ENCODE measurements at regions not wholly inside any gene's neighbourhood (a gene's known extent, or its start where the extent isn't known, plus 50 kb on each side); places are given as distances from the start of the nearest gene placed in this dataset.
A peak's percentile ranks its signal among the peaks of the same experiment; 100 is the strongest.

GRCh38 chr9:13896047-13896446 lies 417.9 kb downstream of the NFIB start:
- DNase-seq, result no peak

DNA sequence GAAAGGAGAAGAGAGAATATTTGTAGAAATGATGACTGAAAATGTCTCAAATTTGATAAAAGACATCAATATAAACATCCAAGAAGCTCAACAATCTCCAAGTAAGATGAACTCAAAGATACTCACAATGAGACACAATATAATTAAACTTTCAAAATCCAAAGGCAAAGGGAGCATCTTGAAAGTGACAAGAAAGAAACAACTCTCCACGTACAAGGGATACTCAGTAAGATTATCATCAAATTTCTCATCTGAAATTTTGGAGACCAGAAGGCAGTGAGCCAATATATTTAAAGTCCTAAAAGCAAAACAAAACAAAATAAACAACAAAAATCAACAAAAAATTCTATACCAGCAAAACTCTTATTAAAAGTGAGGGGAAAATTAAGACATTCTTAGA lies 428.7 kb downstream of the NFIB start:
- DNase-seq, result no peak

GRCh38 chr9:13879981-13880380 lies 434.0 kb downstream of the NFIB start:
- no peak for DNase-seq

GRCh38 chr9:13879011-13879410 lies 434.9 kb downstream of the NFIB start:
- DNase-seq, result no peak

DNA sequence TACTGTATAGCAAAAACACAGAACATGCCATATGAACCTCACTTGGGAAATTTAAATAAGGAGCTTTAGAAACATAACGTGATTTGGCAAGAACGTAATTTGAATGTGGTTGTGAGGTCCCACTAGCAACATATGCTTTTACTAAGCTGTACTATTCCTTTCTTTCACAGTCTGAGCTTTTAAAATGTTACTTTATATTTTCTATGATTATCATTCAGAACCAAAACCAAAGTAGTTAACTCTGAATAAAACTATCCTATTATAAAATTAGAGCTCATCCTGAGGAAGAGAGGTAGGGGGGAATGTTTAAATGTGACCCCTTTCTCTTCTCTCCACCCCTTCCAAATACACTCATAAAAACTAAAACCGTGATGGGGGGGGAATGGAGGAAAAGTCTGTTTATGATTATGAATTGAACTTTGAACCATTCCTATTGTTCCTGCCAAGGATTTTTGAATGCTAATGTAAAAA lies 435.7 kb downstream of the NFIB start:
- DNase-seq, result no peak

DNA sequence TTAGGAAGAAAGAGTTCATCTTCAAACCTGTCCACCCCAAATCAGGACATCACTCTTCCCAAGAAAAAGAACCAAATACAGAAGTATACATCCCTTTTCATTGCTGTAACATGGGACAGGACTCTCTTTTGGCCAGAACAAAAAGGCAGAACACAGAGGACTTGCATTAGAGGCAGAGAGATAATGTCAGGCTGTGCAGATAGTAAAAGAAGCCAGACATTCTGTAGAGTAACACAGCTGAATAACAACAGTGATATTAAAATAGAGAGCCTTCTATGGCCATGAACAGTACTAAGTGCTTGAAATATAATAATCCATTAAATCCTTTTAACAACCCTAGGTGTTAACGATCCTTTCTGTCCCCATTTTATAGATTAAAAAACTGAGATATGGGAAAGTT lies 437.2 kb downstream of the NFIB start:
- no peak for DNase-seq

- DNase-seq, result no peak
These were observed 440.7 kb downstream of the NFIB start for GRCh38 chr9:13873203-13873602.

- no peak for DNase-seq
These were observed 445.6 kb downstream of the NFIB start for GRCh38 chr9:13868336-13868735.

GRCh38 chr9:13865869-13866268 lies 448.1 kb downstream of the NFIB start:
- no peak for DNase-seq

GRCh38 chr9:13863112-13863511 lies 450.8 kb downstream of the NFIB start:
- DNase-seq, result no peak

DNA sequence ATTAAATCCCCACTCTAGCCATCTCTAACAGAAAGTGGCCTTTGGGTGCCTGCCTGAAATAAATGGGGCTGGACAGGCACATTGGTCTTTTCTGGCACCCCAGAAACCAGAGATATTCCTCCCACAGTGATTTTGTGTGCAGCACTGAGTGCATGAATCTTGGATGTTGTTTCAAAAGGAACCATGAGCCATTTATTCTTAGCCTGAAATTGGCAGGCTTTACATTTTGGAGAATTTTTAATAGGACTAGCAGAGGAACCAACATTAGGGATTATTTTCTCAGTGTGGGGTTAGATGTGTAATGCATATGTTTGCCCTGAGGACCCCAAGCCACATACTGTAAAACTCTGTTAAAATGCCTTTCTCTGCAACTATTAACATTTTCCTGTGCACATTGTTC lies 451.3 kb downstream of the NFIB start:
- no peak for DNase-seq

DNA sequence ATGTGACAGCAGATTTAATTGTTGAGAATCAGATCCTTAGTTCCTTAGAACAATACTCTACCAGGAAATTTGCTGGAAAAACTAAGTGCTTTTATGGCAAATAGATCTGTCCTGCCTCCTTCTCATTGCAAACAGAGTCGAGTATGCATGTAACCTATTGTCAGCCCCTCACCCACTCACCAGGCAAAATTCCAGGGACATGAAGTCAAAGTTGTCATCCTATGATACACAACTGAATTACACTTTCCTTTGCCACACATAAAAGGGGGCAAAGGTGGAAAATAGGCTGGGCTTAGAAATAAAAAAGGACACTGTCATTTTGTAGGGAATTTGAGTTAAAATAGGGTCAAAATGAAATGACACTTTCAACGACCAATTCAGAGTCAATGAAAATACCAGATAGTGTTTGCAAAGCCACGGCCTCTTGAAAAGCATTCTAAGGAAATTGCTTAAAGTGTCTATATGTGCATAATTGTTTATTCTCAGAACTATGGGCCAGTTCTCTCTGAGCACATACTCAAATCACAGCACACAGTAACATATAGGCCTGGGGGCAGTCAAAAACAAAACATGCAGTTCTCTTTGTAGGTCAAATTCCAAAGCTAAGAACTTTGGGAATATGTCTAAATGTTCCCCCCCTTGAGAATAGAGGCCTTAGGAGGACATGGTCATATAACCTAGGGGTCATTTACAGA lies 452.8 kb downstream of the NFIB start:
- DNase-seq, result no peak

- no peak for DNase-seq
These were observed 453.9 kb downstream of the NFIB start for GRCh38 chr9:13860019-13860418.

- no peak for DNase-seq
These were observed 456.4 kb downstream of the NFIB start for GRCh38 chr9:13857521-13857920.

DNA sequence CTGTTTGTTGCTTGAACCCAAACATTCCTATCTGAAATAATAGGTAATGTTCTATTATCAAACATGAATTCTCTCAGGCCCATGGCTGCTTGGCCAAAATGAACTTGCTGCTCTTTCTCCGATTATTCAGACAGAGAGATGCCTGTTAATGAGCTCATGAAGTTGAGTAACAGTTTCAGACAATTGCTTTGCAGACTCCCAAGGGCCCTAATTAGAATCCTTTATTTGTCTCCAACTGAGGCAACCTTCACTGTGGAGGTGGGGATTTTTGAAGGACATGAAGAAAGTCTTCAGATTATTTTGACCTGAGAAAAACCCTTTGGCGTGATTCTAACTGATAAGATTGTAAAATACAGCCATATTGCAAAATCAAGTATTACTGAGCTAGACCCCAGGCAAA lies 466.7 kb downstream of the NFIB start:
- no peak for DNase-seq

- no peak for DNase-seq
These were observed 468.5 kb downstream of the NFIB start for GRCh38 chr9:13845460-13845859.

GRCh38 chr9:13841746-13842462 lies 472.0 kb downstream of the NFIB start:
- DNase-seq, result peak; percentile 48

- DNase-seq, result no peak
These were observed 481.5 kb downstream of the NFIB start for GRCh38 chr9:13832446-13832845.

DNA sequence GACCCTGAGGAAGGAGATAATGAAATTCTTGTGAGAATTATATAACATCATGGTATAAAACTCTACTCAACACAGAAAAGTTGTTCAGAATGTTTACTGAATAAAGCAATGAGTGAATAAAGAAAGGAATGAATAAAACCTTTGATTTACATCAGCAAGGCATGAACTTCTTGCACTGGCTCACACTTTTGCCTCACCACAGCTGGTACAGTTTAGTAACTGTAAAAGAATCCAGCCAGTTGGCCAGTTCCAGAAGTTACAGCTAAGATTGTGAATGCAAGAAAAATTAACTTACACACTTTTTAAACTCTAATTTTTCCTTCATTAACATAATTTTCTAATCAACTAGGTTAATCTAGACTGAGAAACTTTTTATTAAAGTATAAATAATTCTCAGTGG lies 490.9 kb downstream of the NFIB start:
- DNase-seq, result no peak

DNA sequence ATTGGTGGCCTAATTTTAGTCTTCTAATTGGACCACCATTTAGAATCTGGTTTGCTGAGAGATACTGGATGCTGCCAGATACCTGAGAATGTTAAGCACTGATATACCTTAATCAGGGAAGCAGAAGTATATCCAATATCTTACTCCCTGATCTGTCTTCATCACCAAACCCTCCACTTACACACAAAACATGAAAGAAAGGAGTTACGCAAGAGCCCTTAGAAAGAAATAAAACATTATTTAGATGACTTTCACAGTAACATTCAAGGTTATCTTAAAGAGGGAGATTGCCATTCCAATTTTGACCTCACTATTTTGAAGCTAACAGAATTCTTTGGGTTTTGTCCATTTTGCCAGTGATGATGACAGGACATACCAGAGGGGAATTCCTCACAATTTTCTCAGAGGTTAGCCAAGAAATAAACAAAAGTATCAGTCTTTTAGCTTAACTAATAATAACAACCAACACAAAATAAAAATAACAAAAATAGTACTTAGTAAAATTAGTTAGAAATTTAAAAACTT lies 496.1 kb downstream of the NFIB start:
- no peak for DNase-seq

DNA sequence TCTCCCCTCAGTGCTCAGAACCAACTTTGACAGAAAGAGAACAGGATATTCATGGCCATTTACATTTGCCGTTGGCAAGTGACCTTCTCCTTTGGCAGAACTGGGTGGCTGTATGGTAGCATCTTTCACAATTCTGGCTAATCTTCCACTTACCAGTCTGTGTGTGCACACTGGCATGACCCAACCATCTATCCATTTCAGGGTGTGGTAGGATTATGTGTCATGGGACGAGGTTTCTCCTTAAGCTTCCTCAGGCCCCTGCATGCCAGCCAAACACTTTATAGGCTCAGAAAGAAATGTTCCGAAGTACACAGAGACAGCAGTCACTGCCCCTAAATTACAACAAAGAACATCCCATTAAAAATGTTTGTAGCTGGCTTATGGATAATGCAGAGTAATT lies 497.1 kb downstream of the NFIB start:
- DNase-seq, result no peak

DNA sequence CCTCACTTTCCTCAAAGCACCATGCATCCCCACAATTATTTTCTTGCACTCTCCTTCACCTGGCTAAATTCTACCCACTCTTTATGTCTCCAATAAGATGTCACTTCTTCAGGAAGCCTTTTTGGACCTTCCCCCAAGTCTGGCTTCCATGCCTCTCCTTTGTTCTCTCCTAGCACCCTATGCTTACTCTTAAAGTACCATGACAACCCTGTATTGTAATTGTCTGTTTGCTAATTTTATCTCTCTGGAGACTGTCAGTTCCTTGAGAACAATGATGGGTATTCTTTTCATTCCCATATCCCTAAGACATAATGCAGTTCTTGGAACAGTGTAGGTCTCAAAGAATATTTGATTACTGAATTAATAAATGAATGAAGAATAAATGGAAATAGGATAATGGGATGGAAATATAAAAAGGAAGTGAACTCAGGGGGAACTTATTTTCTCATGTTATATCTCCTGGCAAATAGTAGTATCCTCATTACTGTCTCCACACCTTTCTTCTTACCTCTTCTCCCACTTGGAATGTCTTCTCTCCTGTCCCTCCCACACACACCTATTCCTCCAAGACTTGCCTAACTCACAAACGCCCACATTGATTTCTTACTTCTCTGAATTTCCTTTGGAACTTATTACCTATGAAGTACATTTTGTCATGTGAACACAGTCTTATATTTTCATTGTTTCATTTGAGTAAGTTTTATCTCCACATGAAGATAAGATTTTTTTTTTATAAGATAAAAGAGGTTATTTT lies 499.1 kb downstream of the NFIB start:
- DNase-seq, result peak; percentile 1

DNA sequence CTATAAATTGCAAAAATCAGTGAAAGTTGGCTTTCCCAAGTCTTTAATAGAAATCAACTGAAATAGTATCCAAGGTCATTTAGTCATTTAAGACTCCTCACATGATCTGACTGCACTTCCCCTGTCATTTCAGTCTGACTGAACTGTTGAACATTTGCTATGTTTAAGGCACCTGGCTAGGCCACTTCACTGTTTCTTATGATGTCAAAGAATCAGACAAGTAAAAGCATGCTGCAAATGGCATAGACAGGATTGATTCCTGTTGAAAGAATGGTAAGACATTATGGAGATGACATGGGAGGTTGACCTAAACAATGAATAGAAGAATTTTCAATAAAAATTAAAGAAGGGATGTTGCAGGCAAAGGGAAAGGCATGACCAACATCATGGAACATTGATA lies 502.1 kb downstream of the NFIB start:
- DNase-seq, result no peak

DNA sequence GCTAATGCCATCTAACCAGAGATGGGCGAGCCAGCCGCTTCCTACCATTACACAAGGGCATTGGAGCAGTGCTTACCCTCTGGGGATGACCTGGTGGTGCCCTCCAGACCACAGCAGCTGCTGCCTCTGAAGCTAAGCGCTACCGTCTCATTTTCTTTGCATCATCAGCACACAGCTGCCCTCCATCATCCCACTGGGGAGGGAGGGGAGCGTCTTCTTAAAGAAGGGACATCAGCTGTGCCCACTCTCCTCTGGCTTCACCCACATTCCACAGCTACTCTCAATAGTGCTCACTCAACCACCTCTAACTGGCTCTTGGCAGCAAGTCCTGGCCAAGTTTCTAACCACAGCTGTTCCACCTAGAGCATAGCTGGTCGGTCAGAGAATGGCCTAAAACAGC lies 503.4 kb downstream of the NFIB start:
- DNase-seq, result no peak

Data from COR-L47 (cell line).